Peyer's patch (tissue), 4 donors: ENCODE measurements at regions not wholly inside any gene's neighbourhood (a gene's known extent, or its start where the extent isn't known, plus 50 kb on each side); places are given as distances from the start of the nearest gene placed in this dataset.

Experiments used
- CTCF ChIP-seq, 6 experiments: fragments of 450-650 bp in 4 of 6; fragments of 200-600 bp in 2 of 6; sonication (generic) in 1 of 6; IDR thresholded peaks; one replicate each; pipeline ENCODE4 v1.5.1; 2017 to 2019; ENCODE audit warnings: antibody characterized with exemption in 6 of 6, mild to moderate bottlenecking in 3 of 6, moderate library complexity in 1 of 6
- POLR2A ChIP-seq, 2 donors: fragments of 450-650 bp; IDR thresholded peaks; one replicate each; pipeline ENCODE4 v1.5.1; 2017; ENCODE audit warnings: antibody characterized with exemption in 2 of 2, mild to moderate bottlenecking in 2 of 2, moderate library complexity in 2 of 2

- TF ChIP-seq CTCF (IDR thresholded peaks at IDR 0.05) (no peak), POLR2A (IDR thresholded peaks at IDR 0.05) (no peak)
These were observed 920.9 kb upstream of the PABPC4L start for GRCh38 chr4:135122457-135122856.
